ENCODE measurements at regions not wholly inside any gene's neighbourhood (a gene's known extent, or its start where the extent isn't known, plus 50 kb on each side); places are given as distances from the start of the nearest gene placed in this dataset.

DNA sequence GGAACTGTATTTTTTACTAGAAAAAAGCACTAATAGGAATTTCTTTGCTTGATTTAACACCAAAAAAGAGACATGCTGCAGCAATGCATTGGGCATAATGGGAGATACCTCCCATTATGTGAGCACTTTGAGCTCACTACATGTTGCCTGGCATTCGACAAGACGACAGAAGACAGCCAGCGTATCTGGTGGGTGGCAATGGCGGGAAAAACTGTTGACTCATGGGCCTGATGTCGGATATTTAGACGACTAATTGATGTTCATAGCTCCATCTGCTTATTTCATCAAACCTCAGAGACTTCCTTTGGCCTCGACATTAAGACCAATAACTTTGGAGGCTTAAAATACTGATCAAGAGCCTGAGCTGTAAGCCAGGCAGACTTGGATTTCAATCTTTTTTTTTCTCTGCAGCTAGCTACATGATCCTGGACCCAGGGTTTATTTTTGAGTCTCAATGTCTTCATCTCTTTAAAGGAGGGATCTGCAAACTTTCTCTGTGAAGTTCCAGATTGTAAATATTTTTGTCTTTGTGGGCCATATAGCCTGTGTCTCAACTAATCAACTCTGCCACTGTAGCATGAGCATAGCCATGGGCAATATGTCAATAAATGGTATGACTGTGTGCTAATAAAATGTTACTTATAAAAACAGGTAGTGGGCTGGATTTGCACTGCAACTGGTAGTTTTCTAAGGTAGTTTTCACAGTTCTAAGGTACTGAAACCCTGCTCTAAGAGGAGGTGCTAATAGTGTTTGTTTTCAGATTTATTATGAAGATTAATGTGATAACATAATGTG, 375.1 kb downstream of the METTL15 start:
- no peak overlapping the region for H3K4me3 Mint-ChIP-seq
- H3K9me3 ChIP-seq (ENCODE audit: control insufficient read depth in 2 of 2, low read length in 2 of 2) = no peaks in the 10 kb centered on the region
- H3K27me3 Mint-ChIP-seq = no peaks in the 10 kb centered on the region
- H3K9me3 Mint-ChIP-seq = peaks cover 0 to 2% (median 0%) of the 10 kb centered on the region in 7 donors
- H3K36me3 ChIP-seq (ENCODE audit: control insufficient read depth, insufficient read depth, low read length) = no peaks in the 10 kb centered on the region
- no peak overlapping the region for H3K4me3 ChIP-seq (ENCODE audit: low read depth, low read length)
- ATAC-seq (ENCODE audit: low read depth in 2 of 2) (no peak), DNase-seq (no peak)
- H3K27me3 ChIP-seq (ENCODE audit: control insufficient read depth, insufficient read depth, low read length) = no peaks in the 10 kb centered on the region
- H3K4me1 ChIP-seq (ENCODE audit: control insufficient read depth, insufficient read depth, low read length, poor library complexity, severe bottlenecking) = no peaks in the 10 kb centered on the region
- H3K4me1 Mint-ChIP-seq = no peaks in the 10 kb centered on the region
- H3K36me3 Mint-ChIP-seq = no peaks in the 10 kb centered on the region
- H3K27ac Mint-ChIP-seq = no peak overlapping the region
- H3K27ac ChIP-seq (ENCODE audit: insufficient read depth, low read length, poor library complexity, severe bottlenecking) = no peak overlapping the region

- Mint-ChIP-seq H3K4me1 (no peaks in the 10 kb centered on the region), H3K27me3 (no peaks in the 10 kb centered on the region), H3K36me3 (no peaks in the 10 kb centered on the region), H3K9me3 (peaks cover 0 to 2% (median 0%) of the 10 kb centered on the region in 7 donors), H3K4me3 (no peak overlapping the region), H3K27ac (no peak overlapping the region)
- no peak overlapping the region for H3K27ac ChIP-seq (ENCODE audit: insufficient read depth, low read length, poor library complexity, severe bottlenecking)
- no peak for ATAC-seq (ENCODE audit: low read depth in 2 of 2)
- H3K36me3 ChIP-seq (ENCODE audit: control insufficient read depth, insufficient read depth, low read length) = no peaks in the 10 kb centered on the region
- H3K4me3 ChIP-seq (ENCODE audit: low read depth, low read length) = no peak overlapping the region
- DNase-seq = no peak
- no peaks in the 10 kb centered on the region for H3K9me3 ChIP-seq (ENCODE audit: control insufficient read depth in 2 of 2, low read length in 2 of 2)
- H3K4me1 ChIP-seq (ENCODE audit: control insufficient read depth, insufficient read depth, low read length, poor library complexity, severe bottlenecking) = no peaks in the 10 kb centered on the region
- H3K27me3 ChIP-seq (ENCODE audit: control insufficient read depth, insufficient read depth, low read length) = no peaks in the 10 kb centered on the region
Observed at GRCh38 chr11:28482666-28483065, 374.5 kb downstream of the METTL15 start.

DNA sequence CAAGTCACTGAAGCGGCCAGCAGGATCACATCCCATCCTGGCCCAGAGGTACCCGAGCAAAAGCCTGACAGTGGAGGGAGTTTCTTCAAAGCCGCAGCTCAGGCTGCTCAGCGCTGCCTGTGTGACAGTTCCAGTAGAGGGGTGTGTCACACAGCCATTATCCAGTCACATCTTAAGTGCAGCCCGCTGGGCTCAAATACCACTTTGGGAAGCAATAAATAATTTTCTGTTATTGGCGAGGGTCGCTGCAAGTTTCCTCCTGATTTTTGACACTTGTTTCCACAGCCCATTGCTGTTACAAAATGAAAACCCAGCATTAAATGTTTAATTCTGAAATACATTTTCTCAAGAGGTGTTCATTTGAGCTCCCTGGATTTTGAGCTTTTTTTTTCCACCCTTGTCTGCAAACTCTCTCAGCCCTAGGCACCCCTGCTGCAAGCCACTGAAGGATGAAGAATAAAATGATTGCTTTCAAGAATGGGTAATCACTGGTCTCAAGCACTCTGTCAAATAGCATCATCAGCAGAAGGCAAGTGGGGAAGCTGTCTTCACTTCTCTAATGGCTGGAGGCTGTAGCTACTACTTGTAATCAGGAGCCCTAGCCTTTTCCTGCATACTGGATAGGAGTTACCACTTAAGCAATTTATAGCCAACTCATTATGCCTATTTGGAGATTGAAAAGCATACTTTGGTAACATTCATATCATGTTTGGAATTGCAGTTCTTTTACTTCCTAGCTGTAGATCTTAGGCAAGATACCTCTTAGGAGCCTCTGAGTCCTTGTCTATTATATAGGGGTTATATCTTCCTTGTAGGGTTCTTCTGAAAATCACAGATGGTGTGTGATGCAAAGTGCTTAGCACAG, 373.7 kb downstream of the METTL15 start:
- no peak overlapping the region for H3K4me3 ChIP-seq (ENCODE audit: low read depth, low read length)
- Mint-ChIP-seq H3K36me3 (no peaks in the 10 kb centered on the region), H3K27ac (no peak overlapping the region), H3K9me3 (peaks cover 0 to 2% (median 0%) of the 10 kb centered on the region in 7 donors), H3K27me3 (no peaks in the 10 kb centered on the region), H3K4me1 (no peaks in the 10 kb centered on the region), H3K4me3 (no peak overlapping the region)
- DNase-seq (no peak), ATAC-seq (ENCODE audit: low read depth in 2 of 2) (no peak)
- H3K27ac ChIP-seq (ENCODE audit: insufficient read depth, low read length, poor library complexity, severe bottlenecking) = no peak overlapping the region
- no peaks in the 10 kb centered on the region for H3K27me3 ChIP-seq (ENCODE audit: control insufficient read depth, insufficient read depth, low read length)
- no peaks in the 10 kb centered on the region for H3K4me1 ChIP-seq (ENCODE audit: control insufficient read depth, insufficient read depth, low read length, poor library complexity, severe bottlenecking)
- no peaks in the 10 kb centered on the region for H3K9me3 ChIP-seq (ENCODE audit: control insufficient read depth in 2 of 2, low read length in 2 of 2)
- H3K36me3 ChIP-seq (ENCODE audit: control insufficient read depth, insufficient read depth, low read length) = no peaks in the 10 kb centered on the region

DNA sequence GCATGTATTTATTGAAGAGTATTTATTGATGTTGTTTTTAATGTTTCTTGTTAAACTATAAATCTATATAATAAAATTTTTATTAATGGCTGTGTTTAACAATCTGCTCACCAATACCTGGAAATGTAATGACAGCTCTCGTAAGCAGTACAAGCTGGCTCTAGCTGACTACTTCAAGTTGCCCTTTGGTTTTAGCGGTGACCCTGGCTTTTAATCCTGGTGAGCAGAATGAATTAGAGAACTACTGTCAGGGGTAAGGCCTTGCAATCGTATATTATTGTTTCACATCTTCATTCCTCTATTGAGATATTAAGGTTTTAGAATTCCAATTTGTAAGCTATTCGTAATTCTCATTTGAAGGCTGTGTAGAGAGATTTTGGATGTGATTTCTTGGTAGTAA, 372.2 kb downstream of the METTL15 start:
- no peak overlapping the region for H3K27ac Mint-ChIP-seq
- no peaks in the 10 kb centered on the region for H3K4me1 ChIP-seq (ENCODE audit: control insufficient read depth, insufficient read depth, low read length, poor library complexity, severe bottlenecking)

DNA sequence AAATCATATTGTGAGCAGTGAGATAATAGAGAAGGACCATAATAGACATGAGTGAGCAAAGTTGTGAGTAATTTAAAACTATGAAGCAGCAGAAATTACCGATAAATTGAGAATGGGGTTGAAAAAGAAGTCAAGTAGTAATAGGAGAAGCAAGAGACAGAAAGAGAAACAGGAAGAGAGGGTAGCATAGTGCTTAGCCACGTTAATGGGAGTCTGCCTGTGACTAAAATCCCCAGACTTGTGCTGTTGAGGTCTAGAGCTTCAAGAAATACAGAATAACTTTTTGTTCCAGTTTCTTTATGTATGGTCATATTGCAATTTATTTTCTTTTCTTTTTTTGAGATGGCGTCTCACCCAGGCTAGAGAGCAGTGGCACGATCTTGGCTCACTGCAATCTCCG, 368.7 kb downstream of the METTL15 start:
- Mint-ChIP-seq H3K27ac (no peak overlapping the region), H3K4me1 (no peaks in the 10 kb centered on the region), H3K4me3 (no peak overlapping the region), H3K9me3 (peaks cover 0 to 3% (median 0%) of the 10 kb centered on the region in 7 donors), H3K36me3 (no peaks in the 10 kb centered on the region), H3K27me3 (no peaks in the 10 kb centered on the region)
- Histone ChIP-seq H3K4me1 (ENCODE audit: control insufficient read depth, insufficient read depth, low read length, poor library complexity, severe bottlenecking) (no peaks in the 10 kb centered on the region), H3K9me3 (ENCODE audit: control insufficient read depth in 2 of 2, low read length in 2 of 2) (no peaks in the 10 kb centered on the region), H3K36me3 (ENCODE audit: control insufficient read depth, insufficient read depth, low read length) (no peaks in the 10 kb centered on the region), H3K27me3 (ENCODE audit: control insufficient read depth, insufficient read depth, low read length) (no peaks in the 10 kb centered on the region), H3K27ac (ENCODE audit: insufficient read depth, low read length, poor library complexity, severe bottlenecking) (no peak overlapping the region), H3K4me3 (ENCODE audit: low read depth, low read length) (no peak overlapping the region)
- no peak for ATAC-seq (ENCODE audit: low read depth in 2 of 2)
- no peak for DNase-seq

More for the DNA sequence above, 372.2 kb downstream of the METTL15 start:
- DNase-seq (no peak), ATAC-seq (ENCODE audit: low read depth in 2 of 2) (no peak)
- Histone ChIP-seq H3K27me3 (ENCODE audit: control insufficient read depth, insufficient read depth, low read length) (no peaks in the 10 kb centered on the region), H3K36me3 (ENCODE audit: control insufficient read depth, insufficient read depth, low read length) (no peaks in the 10 kb centered on the region), H3K27ac (ENCODE audit: insufficient read depth, low read length, poor library complexity, severe bottlenecking) (no peak overlapping the region), H3K4me3 (ENCODE audit: low read depth, low read length) (no peak overlapping the region), H3K9me3 (ENCODE audit: control insufficient read depth in 2 of 2, low read length in 2 of 2) (no peaks in the 10 kb centered on the region)
- Mint-ChIP-seq H3K9me3 (peaks cover 0 to 2% (median 0%) of the 10 kb centered on the region in 7 donors), H3K4me1 (no peaks in the 10 kb centered on the region), H3K36me3 (no peaks in the 10 kb centered on the region), H3K27me3 (no peaks in the 10 kb centered on the region), H3K4me3 (no peak overlapping the region)

- no peaks in the 10 kb centered on the region for H3K27me3 Mint-ChIP-seq
- H3K36me3 Mint-ChIP-seq = no peaks in the 10 kb centered on the region
- H3K9me3 ChIP-seq (ENCODE audit: control insufficient read depth in 2 of 2, low read length in 2 of 2) = no peaks in the 10 kb centered on the region
- ATAC-seq (ENCODE audit: low read depth in 2 of 2) = no peak
- H3K4me3 ChIP-seq (ENCODE audit: low read depth, low read length) = no peak overlapping the region
- H3K27me3 ChIP-seq (ENCODE audit: control insufficient read depth, insufficient read depth, low read length) = no peaks in the 10 kb centered on the region
- H3K27ac ChIP-seq (ENCODE audit: insufficient read depth, low read length, poor library complexity, severe bottlenecking) = no peak overlapping the region
- no peak overlapping the region for H3K27ac Mint-ChIP-seq
- no peaks in the 10 kb centered on the region for H3K36me3 ChIP-seq (ENCODE audit: control insufficient read depth, insufficient read depth, low read length)
- H3K9me3 Mint-ChIP-seq = peaks cover 0 to 3% (median 0%) of the 10 kb centered on the region in 7 donors
- H3K4me1 ChIP-seq (ENCODE audit: control insufficient read depth, insufficient read depth, low read length, poor library complexity, severe bottlenecking) = no peaks in the 10 kb centered on the region
- H3K4me3 Mint-ChIP-seq = no peak overlapping the region
- no peaks in the 10 kb centered on the region for H3K4me1 Mint-ChIP-seq
- no peak for DNase-seq
Observed at GRCh38 chr11:28476049-28476448, 367.9 kb downstream of the METTL15 start.

DNA sequence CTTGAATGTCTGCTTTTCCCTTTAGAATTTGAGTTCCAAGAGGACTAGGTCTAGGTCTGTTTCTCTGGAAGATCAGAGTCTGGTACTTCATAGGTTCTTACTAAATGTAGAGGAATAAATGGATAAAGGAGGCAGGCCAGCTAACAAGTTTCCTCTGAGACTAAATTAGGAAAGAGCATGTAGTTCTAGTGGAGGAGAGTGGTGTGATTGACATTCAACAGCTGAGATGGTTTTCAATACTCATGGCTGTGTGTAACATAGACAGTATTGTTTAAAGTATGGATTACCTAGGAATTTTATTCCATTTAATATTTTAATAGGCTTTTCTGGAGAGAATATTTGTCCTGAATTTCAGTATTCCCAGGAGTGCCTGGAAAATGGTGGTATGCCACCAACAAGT, 364.7 kb downstream of the METTL15 start:
- Mint-ChIP-seq H3K4me1 (no peaks in the 10 kb centered on the region), H3K9me3 (peaks cover 0 to 4% (median 0%) of the 10 kb centered on the region in 7 donors), H3K36me3 (no peaks in the 10 kb centered on the region), H3K4me3 (peak overlapping the region in 1 of 4 donors; percentile 47), H3K27me3 (no peaks in the 10 kb centered on the region), H3K27ac (no peak overlapping the region)
- ATAC-seq (ENCODE audit: low read depth in 2 of 2) = no peak
- no peak for DNase-seq
- H3K36me3 ChIP-seq (ENCODE audit: control insufficient read depth, insufficient read depth, low read length) = no peaks in the 10 kb centered on the region
- no peaks in the 10 kb centered on the region for H3K4me1 ChIP-seq (ENCODE audit: control insufficient read depth, insufficient read depth, low read length, poor library complexity, severe bottlenecking)
- H3K9me3 ChIP-seq (ENCODE audit: control insufficient read depth in 2 of 2, low read length in 2 of 2) = no peaks in the 10 kb centered on the region
- no peak overlapping the region for H3K4me3 ChIP-seq (ENCODE audit: low read depth, low read length)
- no peaks in the 10 kb centered on the region for H3K27me3 ChIP-seq (ENCODE audit: control insufficient read depth, insufficient read depth, low read length)
- no peak overlapping the region for H3K27ac ChIP-seq (ENCODE audit: insufficient read depth, low read length, poor library complexity, severe bottlenecking)
